HCEC 1CT (cell line): ENCODE measurements at regions not wholly inside any gene's neighbourhood (a gene's known extent, or its start where the extent isn't known, plus 50 kb on each side); places are given as distances from the start of the nearest gene placed in this dataset.

Experiments used
- DNase-seq: peaks from one replicate; pipeline ENCODE4 v3.0.0-alpha.2; 2017

GRCh38 chr2:12515871-12516270, 200.9 kb upstream of the TRIB2 start:
- DNase-seq: no peak

- DNase-seq: no peak
These were observed 183.3 kb upstream of the TRIB2 start for GRCh38 chr2:12533337-12534005.

GRCh38 chr2:12534646-12535263, 182.0 kb upstream of the TRIB2 start:
- peak; percentile 97 for DNase-seq

- DNase-seq: no peak
These were observed 179.8 kb upstream of the TRIB2 start for GRCh38 chr2:12536976-12537375.

- no peak for DNase-seq
These were observed 178.5 kb upstream of the TRIB2 start for GRCh38 chr2:12538138-12538694.

GRCh38 chr2:12539336-12539735, 177.4 kb upstream of the TRIB2 start:
- DNase-seq: no peak

GRCh38 chr2:12539776-12540562, 176.8 kb upstream of the TRIB2 start:
- no peak for DNase-seq

- no peak for DNase-seq
These were observed 173.4 kb upstream of the TRIB2 start for GRCh38 chr2:12543076-12543977.

GRCh38 chr2:12543978-12544558, 172.7 kb upstream of the TRIB2 start:
- DNase-seq: peak; percentile 5

GRCh38 chr2:12547566-12548170, 169.1 kb upstream of the TRIB2 start:
- no peak for DNase-seq

GRCh38 chr2:12548906-12549305, 167.8 kb upstream of the TRIB2 start:
- DNase-seq: no peak

GRCh38 chr2:12549641-12550040, 167.1 kb upstream of the TRIB2 start:
- DNase-seq: peak; percentile 1

- no peak for DNase-seq
These were observed 164.6 kb upstream of the TRIB2 start for GRCh38 chr2:12552092-12552491.

GRCh38 chr2:12554224-12555011, 162.3 kb upstream of the TRIB2 start:
- DNase-seq: no peak

- DNase-seq: peak; percentile 76
These were observed 161.6 kb upstream of the TRIB2 start for GRCh38 chr2:12555012-12555645.

GRCh38 chr2:12556762-12557161, 160.0 kb upstream of the TRIB2 start:
- peak; percentile 86 for DNase-seq

GRCh38 chr2:12557688-12558087, 159.0 kb upstream of the TRIB2 start:
- DNase-seq: no peak

- no peak for DNase-seq
These were observed 158.2 kb upstream of the TRIB2 start for GRCh38 chr2:12558519-12558918.

- no peak for DNase-seq
These were observed 156.1 kb upstream of the TRIB2 start for GRCh38 chr2:12560618-12561017.

- no peak for DNase-seq
These were observed 149.3 kb upstream of the TRIB2 start for GRCh38 chr2:12567411-12567810.
